ENCODE measurements at regions not wholly inside any gene's neighbourhood (a gene's known extent, or its start where the extent isn't known, plus 50 kb on each side); places are given as distances from the start of the nearest gene placed in this dataset.

DNA sequence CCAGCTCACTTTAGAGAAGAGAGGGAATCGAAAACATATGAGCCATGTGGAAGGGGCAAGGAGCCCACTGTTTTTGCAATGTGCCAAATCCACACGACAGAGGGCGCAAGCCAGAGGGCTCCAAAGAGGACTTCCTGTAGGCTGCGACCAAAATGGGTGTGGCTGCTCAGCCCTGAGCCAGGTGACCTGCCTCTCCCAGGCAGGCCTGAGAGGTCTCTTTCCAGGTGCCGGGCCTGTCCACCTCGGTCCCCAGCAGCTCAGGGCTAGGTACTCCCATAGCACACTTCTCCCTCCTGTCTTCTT lies 153.8 kb downstream of the TTC32 start:
- no peak for DNase-seq (ENCODE audit: low read depth in 2 of 2)

GRCh38 chr2:19747310-19748072 lies 154.3 kb downstream of the TTC32 start:
- no peak for DNase-seq (ENCODE audit: low read depth in 2 of 2)

DNA sequence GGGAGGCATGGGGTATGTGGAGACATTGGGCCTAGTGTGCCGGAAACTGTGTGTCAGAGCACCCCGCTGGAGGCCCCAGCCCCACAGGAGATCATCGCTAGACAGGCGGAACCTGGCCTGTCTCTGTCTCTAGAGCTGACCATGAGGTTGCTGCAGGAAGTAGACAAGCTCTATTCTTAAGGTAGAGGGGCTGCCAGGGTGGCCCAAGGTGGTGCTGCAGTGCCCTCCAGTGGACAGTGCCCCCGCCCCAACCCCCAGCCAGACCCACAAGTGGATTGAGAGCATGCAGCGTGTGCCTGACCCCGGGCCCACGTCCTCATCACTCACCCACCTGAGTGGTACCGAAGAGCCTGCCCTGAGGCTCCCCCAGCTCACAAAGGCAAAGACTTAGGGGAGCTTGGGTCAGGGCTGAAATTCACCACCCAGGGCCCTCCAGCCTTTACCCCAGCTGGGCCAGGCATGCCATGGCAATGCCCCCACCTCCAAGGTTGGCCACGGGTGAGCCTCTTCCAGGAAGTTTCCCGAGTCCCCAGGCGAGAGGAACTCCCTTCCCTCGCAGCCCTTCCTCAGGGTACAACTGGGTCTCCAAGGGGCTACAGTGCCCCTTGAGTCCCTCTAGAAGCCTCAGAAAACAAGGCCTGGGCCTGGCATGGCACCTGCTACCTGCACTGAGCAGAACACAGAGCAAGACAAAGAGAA lies 155.0 kb downstream of the TTC32 start:
- DNase-seq (ENCODE audit: low read depth in 2 of 2): no peak

GRCh38 chr2:19746137-19746600 lies 155.6 kb downstream of the TTC32 start:
- DNase-seq (ENCODE audit: low read depth in 2 of 2): no peak

DNA sequence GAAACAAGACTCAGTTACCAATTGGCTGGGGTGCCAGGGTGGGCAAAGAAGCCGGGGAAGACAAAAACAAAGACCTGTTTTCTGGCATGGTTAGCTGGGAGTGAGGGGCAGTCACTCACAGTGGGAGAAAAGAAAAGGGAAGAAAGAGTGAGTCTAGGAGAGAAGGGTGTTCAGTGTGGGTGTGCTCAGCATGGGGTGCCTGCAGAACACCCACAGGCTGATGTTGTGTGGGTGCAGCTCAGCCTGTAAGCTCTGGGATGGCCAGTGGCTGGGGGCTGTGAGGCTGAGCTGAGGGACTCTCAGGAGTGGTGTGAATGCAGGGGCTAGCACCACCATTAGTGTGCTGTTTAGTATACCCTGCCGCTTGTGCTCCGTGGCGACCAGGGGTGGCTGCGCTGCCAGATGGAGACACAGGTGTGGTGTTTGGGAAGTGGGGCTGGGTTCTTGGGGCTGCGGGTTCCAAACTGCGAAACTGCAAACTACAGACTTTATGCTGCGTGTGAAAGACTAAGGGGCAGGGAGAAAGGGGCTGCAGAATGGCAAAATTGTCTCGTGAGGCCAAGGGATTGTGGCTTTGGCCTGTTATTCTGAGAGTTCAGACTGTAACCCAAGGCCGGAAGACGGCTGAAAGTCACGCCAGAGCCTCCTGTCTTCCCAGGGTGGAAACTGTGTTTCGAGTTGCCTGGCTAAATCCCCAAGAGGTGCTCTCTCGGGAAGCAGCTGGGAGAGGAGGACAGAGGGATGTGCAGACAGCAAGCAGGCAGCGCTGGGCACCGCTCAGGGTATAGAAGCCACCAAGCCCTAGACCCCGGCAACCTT lies 156.3 kb downstream of the TTC32 start:
- no peak for DNase-seq (ENCODE audit: low read depth in 2 of 2)

DNA sequence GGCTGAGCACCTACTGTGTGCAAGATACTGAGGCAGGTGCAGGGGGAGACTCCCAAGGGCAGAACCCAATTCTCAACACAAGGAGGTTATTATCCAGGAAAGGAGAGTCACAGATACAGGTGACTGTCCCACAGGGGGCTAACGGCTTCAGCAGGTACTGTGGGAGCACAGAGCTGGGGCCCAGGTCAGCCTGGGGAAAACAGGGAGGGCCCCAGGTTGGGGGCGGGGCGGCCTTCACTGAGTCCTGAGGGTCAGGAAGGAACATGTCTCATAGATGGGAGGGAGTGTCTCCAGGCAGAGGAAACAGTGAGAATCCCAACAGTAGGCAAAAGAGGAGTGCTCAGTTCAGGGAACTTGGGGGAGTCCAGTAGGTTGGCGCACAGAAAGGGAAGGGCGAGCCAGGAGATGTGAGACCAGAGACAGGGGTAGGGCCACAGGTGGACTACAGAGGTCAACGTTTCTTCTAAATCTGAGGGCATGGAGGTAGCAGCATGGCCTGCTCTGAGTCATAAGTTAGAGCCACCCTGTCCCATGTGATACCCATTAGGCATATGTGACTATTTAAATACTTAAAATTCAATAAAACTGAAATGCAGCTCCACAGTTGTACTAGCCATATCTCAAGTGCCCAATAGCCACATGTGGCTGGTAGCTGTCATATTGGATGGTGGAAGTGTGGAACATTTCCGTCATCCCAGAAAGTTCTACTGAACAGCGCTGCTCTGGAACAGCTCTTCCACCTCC lies 157.2 kb downstream of the TTC32 start:
- DNase-seq (ENCODE audit: low read depth in 2 of 2): no peak

DNA sequence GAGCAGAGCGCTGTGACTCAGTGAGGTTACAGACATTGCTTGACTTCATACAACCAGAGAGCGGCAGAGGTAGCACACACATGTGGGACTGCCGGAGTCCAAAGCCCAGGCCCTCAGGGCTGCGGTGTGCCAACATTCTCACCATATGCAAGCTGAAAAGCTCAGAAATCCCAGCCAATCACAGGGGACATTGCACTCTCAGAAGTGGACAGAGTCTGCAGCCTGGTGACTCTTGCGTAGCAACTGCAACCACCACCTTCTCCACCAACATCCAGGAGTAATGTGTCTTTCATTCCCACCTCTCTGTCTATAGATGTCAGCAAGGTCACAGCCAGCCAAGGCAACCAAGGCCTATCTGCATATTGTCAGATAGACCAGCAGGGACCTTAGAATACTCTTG lies 158.1 kb downstream of the TTC32 start:
- DNase-seq (ENCODE audit: low read depth in 2 of 2): no peak

DNA sequence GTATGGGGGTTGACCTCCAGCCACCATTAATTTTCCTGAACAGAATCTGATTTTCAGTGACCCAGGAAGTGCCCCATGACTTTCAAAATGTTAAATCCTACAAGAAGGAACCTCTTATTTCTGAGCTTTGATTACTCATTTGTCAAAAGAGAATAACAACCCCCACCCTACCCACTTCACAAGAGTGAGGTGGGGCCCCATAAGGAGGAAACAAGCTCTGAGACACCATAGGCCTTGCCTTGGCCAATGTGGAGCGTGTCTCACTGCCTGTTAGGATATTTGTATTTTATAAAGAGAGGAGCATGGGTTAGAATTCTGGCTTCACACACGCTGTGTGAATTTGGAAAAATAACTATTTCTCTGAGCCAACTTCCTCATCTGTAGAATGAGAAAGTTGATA lies 158.9 kb downstream of the TTC32 start:
- no peak for DNase-seq (ENCODE audit: low read depth in 2 of 2)

DNA sequence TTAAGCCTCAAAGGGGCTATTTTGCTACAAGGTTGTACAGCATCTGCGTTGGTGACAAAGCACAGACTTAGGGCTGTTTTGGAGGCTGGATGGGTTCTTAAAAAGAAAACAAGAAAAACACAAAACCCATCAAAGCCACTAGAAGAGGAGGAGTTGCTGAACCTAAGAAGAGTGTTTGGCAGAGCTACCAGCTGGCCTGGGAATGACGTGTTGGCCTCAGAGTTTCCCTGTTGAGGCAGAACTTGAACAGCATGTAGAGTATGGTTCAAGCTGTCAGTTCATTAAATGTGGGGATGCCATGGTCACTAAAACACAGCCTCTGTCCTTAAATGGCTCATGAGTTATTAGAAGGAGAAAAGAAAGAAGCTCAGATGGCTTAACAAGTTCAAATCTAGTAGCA lies 162.5 kb downstream of the TTC32 start:
- DNase-seq (ENCODE audit: low read depth in 2 of 2): no peak

GRCh38 chr2:19738707-19739106 lies 163.1 kb downstream of the TTC32 start:
- DNase-seq (ENCODE audit: low read depth in 2 of 2): no peak

GRCh38 chr2:19736191-19736831 lies 165.5 kb downstream of the TTC32 start:
- no peak for DNase-seq (ENCODE audit: low read depth in 2 of 2)

DNA sequence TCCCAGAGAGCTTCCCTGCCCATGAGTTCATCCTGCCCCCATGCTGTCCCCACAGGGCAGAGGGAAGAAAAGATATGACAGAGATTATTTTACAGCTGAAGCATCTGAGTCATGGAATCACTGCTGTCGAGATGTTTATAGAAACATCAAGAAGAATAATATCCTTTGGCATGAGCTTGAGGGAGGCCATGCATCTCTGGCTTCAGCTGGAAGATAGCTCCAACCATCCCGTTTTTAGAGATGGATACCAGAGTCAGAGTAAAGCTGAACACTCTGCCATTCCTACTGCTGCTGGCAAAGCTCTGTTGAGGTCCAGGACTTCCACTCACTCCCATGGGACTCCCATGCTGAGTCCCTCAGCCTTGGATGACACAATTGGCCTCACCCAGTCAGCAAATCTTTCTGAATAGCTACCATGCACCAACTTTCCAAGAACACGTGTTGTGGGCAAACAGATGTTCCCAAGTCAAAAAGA lies 167.8 kb downstream of the TTC32 start:
- DNase-seq (ENCODE audit: low read depth in 2 of 2): no peak

DNA sequence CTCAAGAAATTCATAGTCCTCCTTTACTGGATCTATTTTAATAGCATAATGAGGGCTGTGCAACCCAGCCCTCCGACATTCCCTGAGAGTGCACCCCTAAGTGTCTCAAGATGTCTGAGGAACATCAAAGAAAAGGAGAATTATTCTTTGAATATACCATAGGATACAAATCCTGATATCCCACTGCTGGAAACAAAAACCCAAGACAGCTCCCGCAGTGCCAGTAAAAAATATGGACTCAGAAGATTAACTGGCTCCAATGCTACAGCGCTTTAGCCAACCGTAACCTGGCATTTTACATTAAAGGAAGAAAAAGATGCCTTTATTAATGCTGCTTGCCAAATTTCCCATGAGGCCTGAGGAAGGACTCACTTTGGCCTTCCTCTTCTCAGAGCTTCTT lies 168.4 kb downstream of the TTC32 start:
- no peak for DNase-seq (ENCODE audit: low read depth in 2 of 2)

DNA sequence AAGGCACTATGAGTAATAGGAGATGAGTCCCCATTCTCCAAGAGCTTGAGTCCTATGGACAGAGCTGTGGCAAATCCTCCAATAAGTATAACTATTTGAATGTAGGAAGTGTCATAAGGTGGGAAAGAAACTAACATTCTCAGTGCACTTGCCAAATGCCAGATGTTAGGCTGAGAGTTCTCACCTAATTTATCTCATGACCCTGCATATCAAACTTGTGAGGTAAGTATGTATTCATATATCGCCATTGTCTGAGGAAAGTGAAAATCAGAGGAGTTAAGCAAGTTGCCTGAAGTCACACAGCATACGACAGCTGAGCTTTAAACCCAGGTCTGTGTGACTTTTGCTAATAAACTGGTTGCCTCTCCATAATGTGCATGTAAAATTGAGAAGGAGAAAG lies 169.5 kb downstream of the TTC32 start:
- no peak for DNase-seq (ENCODE audit: low read depth in 2 of 2)

DNA sequence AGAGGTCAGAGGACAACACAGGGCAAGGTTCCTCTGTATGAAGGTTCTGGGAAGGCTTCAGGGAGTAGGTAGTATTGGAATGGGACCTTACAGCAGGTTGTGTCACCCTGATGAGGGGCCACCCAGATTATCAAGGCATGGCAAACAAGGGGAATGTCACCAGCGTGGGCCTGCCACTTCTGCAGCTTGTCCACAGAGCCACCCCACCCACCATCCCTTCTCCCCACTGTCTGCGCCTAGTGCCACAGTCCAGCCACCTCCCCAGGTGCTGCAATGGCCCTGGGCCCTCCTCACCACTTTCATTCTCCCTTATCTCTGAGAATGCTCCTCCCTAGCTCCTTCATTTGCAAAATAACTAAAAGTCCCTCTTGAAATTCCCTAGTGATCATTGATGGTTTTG lies 170.3 kb downstream of the TTC32 start:
- DNase-seq (ENCODE audit: low read depth in 2 of 2): no peak

- no peak for DNase-seq (ENCODE audit: low read depth in 2 of 2)
Observed at GRCh38 chr2:19731037-19731436, 170.7 kb downstream of the TTC32 start.

DNA sequence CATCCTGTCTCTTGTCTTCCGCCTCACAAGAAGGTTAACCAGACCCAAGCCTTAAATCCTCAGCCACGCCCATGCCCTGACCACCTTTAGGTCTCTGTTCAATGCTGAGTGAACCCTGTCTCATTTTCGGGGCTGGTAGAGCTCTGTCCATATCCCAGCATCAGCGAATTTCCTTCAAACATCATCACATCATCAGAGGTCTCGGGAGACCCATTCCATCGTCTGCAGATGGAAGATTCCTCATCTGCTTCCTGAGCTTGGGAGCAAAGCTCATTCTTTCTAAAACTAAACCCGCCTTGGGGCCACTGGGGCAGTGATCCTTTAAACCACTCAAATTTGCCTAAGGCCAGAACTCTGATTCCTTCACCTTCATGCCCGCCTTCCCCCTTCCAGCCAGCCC lies 173.7 kb downstream of the TTC32 start:
- no peak for DNase-seq (ENCODE audit: low read depth in 2 of 2)

DNA sequence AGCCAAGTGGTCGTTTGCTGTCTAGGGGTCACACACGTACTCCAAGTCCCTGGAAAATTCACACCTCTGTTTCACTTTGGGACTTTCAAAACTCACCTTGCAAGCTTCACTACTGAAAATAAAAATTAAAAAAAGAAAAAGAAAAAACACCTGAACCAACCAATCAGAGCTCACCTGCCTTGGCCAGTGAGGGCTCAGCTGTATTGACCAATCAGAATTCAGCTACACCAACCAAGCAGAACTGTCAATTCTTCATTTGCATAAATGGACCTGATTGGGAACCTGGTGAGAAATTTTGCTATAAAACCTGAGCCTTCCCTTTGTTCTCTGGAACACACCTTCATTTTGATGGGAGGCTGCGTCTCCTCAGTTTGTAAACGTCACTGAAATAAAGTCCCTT lies 176.4 kb downstream of the TTC32 start:
- DNase-seq (ENCODE audit: low read depth in 2 of 2): no peak

DNA sequence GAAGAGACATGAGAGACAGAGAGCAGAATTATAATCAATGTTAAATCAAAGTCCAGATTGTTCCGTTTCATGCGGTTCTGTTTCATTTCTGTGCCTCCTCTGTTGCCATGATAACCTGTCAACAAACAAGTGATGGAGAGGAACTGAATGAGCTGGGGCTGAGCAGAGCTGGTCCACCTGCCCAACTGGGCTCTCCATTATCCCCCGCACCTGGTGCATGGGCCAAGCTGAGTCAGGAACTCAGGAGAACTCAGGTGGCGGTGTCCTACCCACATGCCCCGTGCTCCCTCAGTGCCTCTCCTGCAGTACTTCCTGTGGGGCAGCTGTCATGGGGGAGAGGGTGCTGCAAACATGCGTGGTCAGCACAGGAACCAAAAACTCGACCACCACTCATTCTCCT lies 178.8 kb downstream of the TTC32 start:
- DNase-seq (ENCODE audit: low read depth in 2 of 2): no peak

- no peak for DNase-seq (ENCODE audit: low read depth in 2 of 2)
Observed at GRCh38 chr2:19722531-19722971, 179.2 kb downstream of the TTC32 start.

- no peak for DNase-seq (ENCODE audit: low read depth in 2 of 2)
Observed at GRCh38 chr2:19720306-19720705, 181.5 kb downstream of the TTC32 start.

All from stimulated activated CD4-positive, alpha-beta T cell treated with anti-CD3 and anti-CD28 coated beads, Interleukin-12 subunit alpha, Interleukin-12 subunit beta, amount 100 ng/mL, for 24 hours (primary cell).